ENCODE measurements at regions not wholly inside any gene's neighbourhood (a gene's known extent, or its start where the extent isn't known, plus 50 kb on each side); places are given as distances from the start of the nearest gene placed in this dataset.
"Not testable (repeated sequence)": the region's sequence is repeated elsewhere in the genome, so short reads cannot be mapped to it uniquely, and the experiment has no call there.

- DNase-seq (ENCODE audit: low read depth): no peak
Measured at GRCh38 chr3:170711786-170712185, 125.9 kb upstream of the SLC7A14 start.

- DNase-seq (ENCODE audit: low read depth): peak; percentile 93
Measured at GRCh38 chr3:170709046-170709445, 123.2 kb upstream of the SLC7A14 start.

- peak; percentile 46 for DNase-seq (ENCODE audit: low read depth)
Measured at GRCh38 chr3:170707899-170708298, 122.0 kb upstream of the SLC7A14 start.

- no peak for DNase-seq (ENCODE audit: low read depth)
Measured at GRCh38 chr3:170705131-170705530, 119.3 kb upstream of the SLC7A14 start.

- peak; percentile 95 for DNase-seq (ENCODE audit: low read depth)
Measured at GRCh38 chr3:170703121-170703588, 117.3 kb upstream of the SLC7A14 start.

- DNase-seq (ENCODE audit: low read depth): peak; percentile 72
Measured at GRCh38 chr3:170701696-170702678, 116.1 kb upstream of the SLC7A14 start.

- no peak for DNase-seq (ENCODE audit: low read depth)
Measured at GRCh38 chr3:170700054-170700404, 114.2 kb upstream of the SLC7A14 start.

- DNase-seq (ENCODE audit: low read depth): peak; percentile 44
Measured at GRCh38 chr3:170699158-170700053, 113.5 kb upstream of the SLC7A14 start.

GRCh38 chr3:170697908-170698307, 112.0 kb upstream of the SLC7A14 start:
- no peak for DNase-seq (ENCODE audit: low read depth)

GRCh38 chr3:170697131-170697530, 111.3 kb upstream of the SLC7A14 start:
- DNase-seq (ENCODE audit: low read depth): no peak

- no peak for DNase-seq (ENCODE audit: low read depth)
Measured at GRCh38 chr3:170695486-170696064, 109.7 kb upstream of the SLC7A14 start.

GRCh38 chr3:170692720-170693119, 106.8 kb upstream of the SLC7A14 start:
- DNase-seq (ENCODE audit: low read depth): no peak

- no peak for DNase-seq (ENCODE audit: low read depth)
Measured at GRCh38 chr3:170690661-170690981, 104.7 kb upstream of the SLC7A14 start.

GRCh38 chr3:170689893-170690660, 104.2 kb upstream of the SLC7A14 start:
- DNase-seq (ENCODE audit: low read depth): peak; percentile 49

- DNase-seq (ENCODE audit: low read depth): peak; percentile 81
Measured at GRCh38 chr3:170689296-170689829, 103.5 kb upstream of the SLC7A14 start.

- DNase-seq (ENCODE audit: low read depth): not testable (repeated sequence)
Measured at GRCh38 chr3:170688222-170688621, 102.3 kb upstream of the SLC7A14 start.

- DNase-seq (ENCODE audit: low read depth): no peak
Measured at GRCh38 chr3:170680593-170680992, 94.7 kb upstream of the SLC7A14 start.

- DNase-seq (ENCODE audit: low read depth): no peak
Measured at GRCh38 chr3:170679190-170679589, 93.3 kb upstream of the SLC7A14 start.

- no peak for DNase-seq (ENCODE audit: low read depth)
Measured at GRCh38 chr3:170670504-170670903, 84.6 kb upstream of the SLC7A14 start.

- not testable (repeated sequence) for DNase-seq (ENCODE audit: low read depth)
Measured at GRCh38 chr3:170662986-170663385, 77.1 kb upstream of the SLC7A14 start.

GRCh38 chr3:170660139-170660538, 74.3 kb upstream of the SLC7A14 start:
- DNase-seq (ENCODE audit: low read depth): no peak
